Astrocyte (in vitro differentiated cells and primary cell): ENCODE measurements at regions not wholly inside any gene's neighbourhood (a gene's known extent, or its start where the extent isn't known, plus 50 kb on each side); places are given as distances from the start of the nearest gene placed in this dataset.

Experiments used
- CTCF ChIP-seq: IDR thresholded peaks from 2 replicates; pipeline ENCODE4 v1.5.1; 2011; ENCODE audit warnings: low read depth, mild to moderate bottlenecking, inconsistent platforms, low read length, moderate library complexity; ENCODE audit not compliant: insufficient read depth
- EZH2 ChIP-seq: IDR thresholded peaks from 2 replicates; pipeline ENCODE4 v1.6.1; 2012; ENCODE audit warnings: mild to moderate bottlenecking, low read length, inconsistent platforms; ENCODE audit not compliant: insufficient read depth

GRCh38 chr6:3538536-3538935 is 81.7 kb upstream of the SLC22A23 start:
- TF ChIP-seq CTCF (no peak), EZH2 (no peak)
